SIG-M5 (cell line): ENCODE measurements at regions not wholly inside any gene's neighbourhood (a gene's known extent, or its start where the extent isn't known, plus 50 kb on each side); places are given as distances from the start of the nearest gene placed in this dataset.
"Not testable (repeated sequence)": the region's sequence is repeated elsewhere in the genome, so short reads cannot be mapped to it uniquely, and the experiment has no call there.

Experiments
- DNase-seq: peaks from one replicate; lab custom pipeline; 2025; lab: John Stamatoyannopoulos, UW

DNA sequence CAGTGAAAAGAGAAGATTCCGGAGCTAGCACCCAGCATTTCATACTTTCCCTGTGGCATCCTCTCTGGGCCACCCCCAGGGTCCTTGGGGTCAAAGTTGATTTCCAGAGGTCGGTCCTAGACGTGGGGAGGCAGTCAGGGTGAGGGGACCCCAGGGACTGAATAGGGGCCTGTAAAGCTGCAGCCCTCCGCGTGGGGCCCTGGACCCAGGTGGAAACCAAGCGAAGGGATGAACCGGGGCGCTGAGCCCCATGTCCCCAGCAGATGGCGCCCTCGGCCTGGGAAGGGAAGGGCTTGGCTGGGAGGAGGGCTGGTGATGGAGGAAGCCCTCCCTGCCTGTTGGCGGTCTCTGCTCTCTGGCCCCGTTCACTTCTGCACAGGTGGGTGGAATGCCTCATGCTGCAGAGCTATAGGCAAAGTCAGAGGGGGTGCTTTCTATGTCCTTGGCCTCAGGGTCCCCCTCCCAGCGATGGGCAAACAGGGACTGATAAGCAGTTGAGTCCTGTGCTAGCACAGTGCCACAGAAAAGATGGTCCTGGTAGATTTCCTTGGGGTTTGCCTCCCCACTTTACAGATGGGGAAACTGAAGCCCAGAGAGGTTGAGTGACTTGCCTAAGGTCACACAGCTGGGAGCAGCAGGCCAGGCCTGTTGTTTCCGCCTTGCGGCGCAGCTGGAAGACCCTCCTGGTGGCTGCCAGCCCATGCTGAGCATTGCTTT, 163.4 kb upstream of the CIBAR2 start:
- no peak for DNase-seq

- no peak for DNase-seq
Observed at GRCh38 chr16:85276258-85276657, 164.0 kb upstream of the CIBAR2 start.

- no peak for DNase-seq
Observed at GRCh38 chr16:85276721-85277120, 164.4 kb upstream of the CIBAR2 start.

DNA sequence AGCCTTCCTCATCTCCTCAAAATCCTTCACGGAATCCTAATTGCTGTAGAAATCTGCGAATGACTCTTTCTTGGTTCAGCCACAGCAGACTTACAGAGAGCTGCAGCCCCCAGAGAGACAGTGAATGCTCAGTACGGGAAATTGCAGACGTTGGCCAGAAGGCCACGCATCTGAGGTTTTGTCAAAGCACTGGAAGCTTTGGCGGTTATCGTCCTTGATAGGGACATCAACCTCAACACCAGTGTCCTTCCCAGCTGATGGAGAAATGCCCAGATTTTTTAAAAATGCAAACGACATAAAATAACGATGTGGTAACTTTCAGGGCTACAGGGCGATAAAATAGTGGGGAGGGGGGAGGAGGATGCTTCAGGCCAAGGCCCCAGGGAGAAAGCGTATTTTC, 166.6 kb upstream of the CIBAR2 start:
- DNase-seq, result no peak

GRCh38 chr16:85279402-85279801, 167.1 kb upstream of the CIBAR2 start:
- DNase-seq, result no peak

DNA sequence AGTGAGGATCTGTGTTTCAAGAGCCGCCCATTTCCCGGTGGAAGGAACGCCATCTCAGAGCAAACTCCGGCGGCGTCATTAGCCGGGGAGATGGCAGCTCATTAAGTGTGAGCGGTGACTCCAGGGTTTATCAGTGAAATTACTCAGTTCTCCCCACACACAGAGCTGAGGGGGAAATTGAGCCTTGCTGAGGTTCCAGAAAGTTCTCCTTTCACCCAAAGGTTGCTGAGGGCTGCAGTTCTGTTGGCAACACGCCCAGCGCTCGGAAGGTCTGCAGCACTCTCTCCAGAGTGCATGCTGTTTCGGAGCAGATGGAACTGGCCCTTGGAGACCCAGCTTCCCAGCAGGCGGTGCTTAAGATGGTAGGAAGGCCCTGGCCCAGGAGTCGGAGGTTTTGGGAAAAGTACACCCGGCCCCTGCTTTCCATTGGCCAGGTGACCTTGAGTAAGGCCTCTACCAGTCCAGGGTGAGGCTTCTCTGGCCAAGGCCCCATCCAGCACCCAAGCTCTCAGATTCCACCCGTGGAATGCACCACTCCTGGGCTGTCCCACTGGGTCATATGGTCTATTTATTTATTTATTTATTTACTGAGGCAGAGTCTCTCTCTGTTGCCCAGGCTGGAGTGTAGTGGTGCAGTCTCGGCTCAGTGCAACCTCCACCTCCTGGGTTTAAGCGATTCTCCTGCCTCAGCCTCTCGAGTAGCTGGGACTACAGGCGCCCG, 167.7 kb upstream of the CIBAR2 start:
- DNase-seq, result no peak

DNA sequence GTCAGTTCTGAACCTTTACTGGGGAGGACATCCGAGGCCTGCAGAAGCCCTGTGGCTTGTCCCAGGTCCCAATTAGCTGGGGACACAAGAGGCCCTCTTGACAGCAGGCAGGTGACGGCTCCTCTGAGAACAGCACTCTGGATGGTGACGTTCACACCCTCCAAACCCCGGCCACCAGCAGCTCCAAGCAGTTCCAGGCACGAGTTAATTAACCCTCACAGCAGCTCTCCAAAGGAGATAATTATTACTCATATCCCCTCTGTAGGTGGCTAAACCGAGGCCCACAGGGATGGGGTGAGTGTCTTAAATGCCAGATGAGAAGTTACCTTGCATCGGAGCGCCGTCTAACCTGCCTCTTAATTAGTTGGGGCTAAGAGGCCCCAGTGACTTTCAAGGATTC, 168.9 kb upstream of the CIBAR2 start:
- DNase-seq, result no peak

DNA sequence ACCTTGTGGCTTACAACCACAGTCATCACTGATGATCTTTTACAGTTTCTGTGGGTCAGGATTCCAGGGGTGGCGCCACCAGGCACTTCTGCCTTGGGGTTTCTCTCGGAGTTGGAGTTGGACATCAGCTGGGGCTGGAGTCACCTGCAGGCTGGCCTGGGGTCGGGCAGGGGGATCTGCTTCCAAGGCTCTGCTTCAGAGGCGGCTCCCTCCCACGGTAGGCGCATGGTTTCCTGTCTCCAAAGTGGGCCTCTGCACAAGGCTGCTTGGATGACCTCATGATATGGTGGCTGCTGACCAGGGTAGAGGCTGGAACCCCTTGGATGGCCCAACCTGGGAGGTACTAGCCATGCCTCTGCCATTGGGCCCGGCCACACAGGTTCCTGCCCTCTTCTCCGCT, 170.6 kb upstream of the CIBAR2 start:
- DNase-seq, result no peak

DNA sequence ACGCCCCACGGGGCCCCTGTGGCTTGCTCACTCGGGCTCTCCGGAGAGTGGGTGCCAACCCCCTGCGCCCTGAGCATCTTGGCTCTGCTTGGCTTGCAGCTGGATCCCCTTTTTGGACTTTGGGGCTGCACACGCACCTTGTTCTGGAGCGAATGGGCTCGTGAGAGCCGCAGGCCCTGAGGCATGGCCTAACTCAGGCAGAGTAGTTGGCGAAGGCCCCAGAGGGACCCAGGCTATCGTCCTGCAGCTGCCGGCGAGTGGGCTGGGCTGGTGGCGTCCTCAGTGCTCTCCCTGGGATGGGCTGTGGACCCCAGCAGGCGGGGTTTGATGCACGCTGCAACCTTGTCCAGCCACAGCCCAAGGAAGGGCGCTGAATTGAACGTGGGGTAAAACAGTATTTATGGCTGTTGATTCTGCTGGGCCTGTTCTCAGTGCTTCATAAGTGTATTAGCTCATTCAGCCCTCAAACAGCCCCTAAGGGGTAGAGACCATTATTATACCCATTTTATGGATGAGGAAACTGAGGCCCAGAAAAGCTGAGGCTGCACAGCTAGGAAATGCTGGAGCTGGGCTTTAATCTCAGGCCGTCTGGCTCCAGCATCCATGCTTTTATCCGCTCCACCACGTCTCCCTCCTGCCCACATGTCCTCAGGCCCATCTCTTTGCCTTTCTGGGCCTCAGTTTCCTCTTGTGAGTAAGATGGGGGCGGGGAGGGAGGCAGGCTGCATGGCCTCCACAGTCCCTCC, 171.2 kb upstream of the CIBAR2 start:
- no peak for DNase-seq

- no peak for DNase-seq
Observed at GRCh38 chr16:85284141-85284817, 172.0 kb upstream of the CIBAR2 start.

GRCh38 chr16:85285681-85286065, 173.4 kb upstream of the CIBAR2 start:
- no peak for DNase-seq

DNA sequence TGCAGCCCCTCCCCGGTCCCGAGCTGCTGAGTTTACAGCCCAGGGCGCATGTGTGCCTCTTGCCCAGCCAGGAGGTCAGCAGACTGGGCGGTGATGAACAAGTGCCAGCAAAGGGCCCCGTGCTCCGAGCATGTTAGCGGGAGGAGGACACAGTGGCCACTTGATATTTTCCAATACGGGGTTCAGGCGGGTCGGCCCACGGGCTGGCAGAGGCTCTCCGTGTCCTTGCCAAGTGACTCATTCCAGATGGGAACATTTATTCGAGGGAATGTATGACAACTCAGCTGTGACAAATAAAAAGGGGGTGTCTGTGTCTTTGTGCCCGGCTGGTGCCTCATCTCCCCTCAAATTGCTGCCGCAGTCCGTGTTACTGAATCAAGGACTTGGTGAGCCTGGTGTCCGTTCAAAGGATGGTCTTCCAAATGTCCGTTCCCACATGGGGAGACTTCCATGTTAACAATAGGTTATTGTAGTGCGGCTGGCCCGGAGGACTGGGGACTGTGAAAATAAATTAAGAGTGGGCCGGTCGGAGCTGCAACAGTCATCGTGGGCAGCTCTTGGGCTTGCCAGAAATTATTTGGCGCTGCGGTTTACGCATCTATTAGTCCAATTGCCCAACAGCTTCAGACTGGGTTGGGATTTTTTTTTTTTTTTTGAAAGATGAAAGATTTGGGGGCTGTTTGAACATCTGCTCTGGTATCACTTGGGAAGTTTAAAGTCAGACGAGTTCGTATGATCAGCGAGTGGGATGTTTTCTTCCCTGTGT, 174.0 kb upstream of the CIBAR2 start:
- DNase-seq, result no peak

- DNase-seq, result no peak
Observed at GRCh38 chr16:85286951-85287814, 174.9 kb upstream of the CIBAR2 start.

DNA sequence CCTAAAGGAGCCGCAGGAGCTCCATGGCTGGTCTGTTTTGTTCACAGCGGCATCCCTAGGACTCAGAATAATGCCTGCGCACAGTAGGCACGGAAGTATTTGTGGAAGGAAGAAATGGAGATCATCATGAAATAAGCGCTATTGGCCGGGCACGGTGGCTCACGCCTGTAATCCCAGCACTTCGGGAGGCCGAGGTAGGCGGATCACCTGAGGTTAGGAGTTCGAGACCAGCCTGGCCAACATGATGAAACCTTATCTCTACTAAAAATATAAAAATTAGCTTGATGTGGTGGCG, 175.5 kb upstream of the CIBAR2 start:
- not testable (repeated sequence) for DNase-seq

DNA sequence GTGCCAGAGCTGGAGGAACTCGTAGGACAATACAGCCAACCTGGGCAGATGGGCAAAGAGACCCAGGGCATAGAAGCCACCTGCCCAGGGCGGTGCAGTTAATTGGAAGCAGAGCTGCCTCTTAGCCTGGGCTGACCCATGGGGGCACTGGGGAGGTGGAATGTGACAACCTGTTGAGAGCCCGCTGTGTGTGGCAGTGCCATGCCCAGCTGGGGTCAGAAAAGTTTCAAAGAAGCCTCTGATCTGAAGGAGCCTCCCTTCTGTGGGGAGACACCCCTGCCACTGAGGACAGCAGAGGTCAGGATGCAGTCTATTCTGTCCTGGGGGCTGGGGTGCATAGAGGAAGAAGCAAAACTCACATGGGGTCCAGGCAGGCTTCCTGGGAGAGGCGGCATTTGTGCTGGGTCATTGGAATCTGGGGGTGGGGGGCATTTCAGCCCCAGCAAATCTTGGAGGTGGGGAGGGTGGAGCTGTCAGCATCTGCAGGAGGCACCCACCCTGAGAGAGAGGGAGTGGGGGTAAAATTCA, 176.1 kb upstream of the CIBAR2 start:
- DNase-seq, result no peak

GRCh38 chr16:85288869-85289660, 176.8 kb upstream of the CIBAR2 start:
- no peak for DNase-seq

DNA sequence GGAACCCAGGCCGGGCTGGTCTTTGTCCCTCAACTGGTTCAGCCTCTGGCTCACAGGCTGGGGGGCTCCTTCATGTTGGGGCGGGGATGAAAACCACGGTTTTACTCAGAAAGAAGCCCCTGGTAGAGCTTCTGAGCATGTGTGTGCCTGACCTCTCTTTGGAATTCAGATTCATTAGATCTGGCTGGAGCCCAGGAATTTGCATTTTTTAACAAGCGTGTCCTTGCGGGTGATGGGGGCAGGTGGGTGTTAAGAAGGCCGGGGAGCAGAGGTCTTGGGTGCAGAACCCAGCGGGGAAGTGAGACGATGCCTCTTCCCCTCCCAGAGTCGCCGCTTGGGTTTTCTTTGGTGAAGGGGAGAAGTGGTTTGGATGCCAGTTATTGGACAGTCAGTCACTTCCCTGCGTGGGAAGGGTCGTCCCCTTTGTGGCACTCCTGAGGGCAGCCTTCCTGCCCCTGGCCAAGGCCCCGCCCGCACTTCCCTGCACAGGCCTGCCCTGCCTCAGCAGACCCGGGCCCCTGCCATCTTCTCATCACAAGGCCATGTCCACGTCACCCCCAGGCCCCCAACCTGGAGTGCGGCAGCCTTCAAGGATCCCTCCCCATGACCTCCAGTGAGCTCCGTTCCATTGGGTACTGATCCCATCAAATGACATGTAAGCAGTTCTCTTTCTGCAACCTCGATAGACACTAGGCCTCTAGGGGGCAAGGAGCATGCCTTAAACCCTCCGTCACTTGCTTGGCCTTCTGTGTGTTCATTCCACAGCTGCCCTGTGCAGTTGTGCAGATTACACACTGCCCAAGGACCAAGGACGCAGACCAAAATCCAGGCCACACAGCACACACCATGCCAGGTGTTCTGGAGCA, 177.7 kb upstream of the CIBAR2 start:
- no peak for DNase-seq

GRCh38 chr16:85290626-85291301, 178.5 kb upstream of the CIBAR2 start:
- no peak for DNase-seq
